GM06990 (cell line): ENCODE measurements at regions not wholly inside any gene's neighbourhood (a gene's known extent, or its start where the extent isn't known, plus 50 kb on each side); places are given as distances from the start of the nearest gene placed in this dataset.

ENCODE experiments used
- DNase-seq: peaks from one replicate; pipeline ENCODE4 v3.0.0-alpha.2; 2011; ENCODE audit not compliant: insufficient read length; ENCODE audit errors: extremely low read depth
- H3K27me3 ChIP-seq: replicated peaks from 2 replicates; pipeline ENCODE4 v1.6.0; 2011; ENCODE audit warnings: low read length; ENCODE audit not compliant: control insufficient read depth, insufficient read depth
- H3K36me3 ChIP-seq: 2 replicates; pipeline ENCODE4 v1.5.1; 2011; ENCODE audit warnings: low read length; ENCODE audit not compliant: control insufficient read depth, insufficient read depth
- H3K4me3 ChIP-seq: replicated peaks from 2 replicates; pipeline ENCODE4 v1.5.1; 2011; ENCODE audit warnings: low read depth, mild to moderate bottlenecking, control low read depth, low read length
- CTCF ChIP-seq: IDR thresholded peaks from 2 replicates; pipeline ENCODE4 v1.5.1; 2011; ENCODE audit warnings: low read length, control low read depth, mild to moderate bottlenecking, inconsistent platforms; ENCODE audit not compliant: insufficient read depth, poor library complexity, severe bottlenecking

DNA sequence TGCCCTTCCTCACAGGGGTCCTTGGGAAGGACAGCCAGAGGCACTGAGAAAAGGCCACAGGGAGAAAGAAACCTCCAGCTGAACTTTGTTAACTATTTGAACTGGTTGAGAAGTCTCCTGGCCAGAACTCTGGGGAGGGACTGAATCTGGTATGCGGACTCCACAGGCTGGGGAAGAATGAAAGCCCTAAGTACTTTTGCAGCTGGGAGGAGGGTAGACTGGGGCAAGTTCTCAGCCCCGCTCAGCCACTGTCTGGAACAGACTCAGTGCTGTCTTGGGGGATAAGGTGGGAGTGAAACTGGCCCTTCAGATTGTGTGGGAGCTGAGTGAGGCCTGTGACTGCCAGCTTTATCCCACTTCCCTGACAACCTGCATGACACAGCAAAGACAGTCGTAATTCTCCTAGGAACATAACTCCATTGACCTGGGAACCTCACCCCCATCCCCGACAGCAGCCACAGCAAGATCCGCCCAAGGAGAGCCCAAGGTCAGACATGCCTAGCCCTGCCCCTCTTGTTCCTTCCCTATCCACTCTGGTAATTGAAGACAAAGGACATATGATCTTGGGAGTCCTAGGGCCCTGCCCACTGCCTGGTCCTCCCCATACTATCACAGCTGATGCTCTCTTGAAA, 475.1 kb upstream of the CNTN5 start:
- no peaks in the 10 kb centered on the region for H3K27me3 ChIP-seq
- H3K4me3 ChIP-seq, result no peak overlapping the region
- H3K36me3 ChIP-seq, result no peaks in the 10 kb centered on the region
- no peak for TF ChIP-seq CTCF
- DNase-seq, result no peak

DNA sequence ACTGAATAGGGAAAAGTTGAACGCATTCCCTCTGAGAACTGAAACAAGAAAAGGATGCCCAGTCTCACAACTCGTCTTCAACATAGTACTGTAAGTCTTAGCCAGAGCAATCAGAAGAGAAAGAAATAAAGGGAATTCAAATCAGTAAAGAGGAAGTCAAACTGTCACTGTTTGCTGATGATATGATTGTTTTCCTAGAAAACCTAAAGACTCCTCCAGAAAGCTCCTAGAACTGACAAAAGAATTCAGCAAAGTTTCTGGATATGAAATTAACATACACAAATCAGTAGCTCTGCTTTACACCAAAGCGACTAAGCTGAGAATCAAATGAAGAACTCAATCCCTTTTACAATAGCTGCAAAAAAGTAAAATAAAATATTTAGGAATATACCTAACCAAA, 471.2 kb upstream of the CNTN5 start:
- no peak for TF ChIP-seq CTCF
- Histone ChIP-seq H3K4me3 (no peak overlapping the region), H3K27me3 (no peaks in the 10 kb centered on the region), H3K36me3 (no peaks in the 10 kb centered on the region)
- DNase-seq, result no peak

GRCh38 chr11:98559961-98560360, 460.8 kb upstream of the CNTN5 start:
- Histone ChIP-seq H3K4me3 (no peak overlapping the region), H3K36me3 (no peaks in the 10 kb centered on the region), H3K27me3 (no peaks in the 10 kb centered on the region)
- DNase-seq, result no peak
- no peak for TF ChIP-seq CTCF

- Histone ChIP-seq H3K4me3 (no peak overlapping the region), H3K36me3 (no peaks in the 10 kb centered on the region), H3K27me3 (no peaks in the 10 kb centered on the region)
- no peak for DNase-seq
- no peak for TF ChIP-seq CTCF
These were observed 459.5 kb upstream of the CNTN5 start for GRCh38 chr11:98561252-98561651.

GRCh38 chr11:98561877-98562395, 458.8 kb upstream of the CNTN5 start:
- TF ChIP-seq CTCF, result no peak
- H3K27me3 ChIP-seq, result no peaks in the 10 kb centered on the region; the same call in 1 of the 2 replicates
- no peaks in the 10 kb centered on the region for H3K36me3 ChIP-seq
- DNase-seq, result no peak
- H3K4me3 ChIP-seq, result no peak overlapping the region

DNA sequence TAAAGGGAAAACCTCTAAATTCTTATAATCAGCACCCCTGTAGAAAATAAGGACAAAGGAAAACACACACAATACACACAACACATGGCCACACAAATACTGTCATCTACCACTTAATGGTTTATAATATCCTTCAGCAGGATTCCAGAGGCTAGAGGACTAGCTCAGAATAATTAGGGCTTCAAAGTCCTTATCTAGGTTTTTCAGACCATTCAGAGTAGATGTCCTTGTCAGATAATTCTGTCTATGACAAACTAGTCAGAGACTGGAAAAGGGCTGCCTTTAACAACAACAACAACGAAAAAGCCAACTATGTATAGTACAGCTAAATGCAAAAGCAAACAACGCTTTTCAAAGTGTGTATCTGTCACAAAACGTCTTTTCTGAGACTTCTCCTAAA, 456.5 kb upstream of the CNTN5 start:
- no peak for DNase-seq

More for the DNA sequence above, 456.5 kb upstream of the CNTN5 start:
- H3K27me3 ChIP-seq, result no peaks in the 10 kb centered on the region; the same call in 1 of the 2 replicates
- no peaks in the 10 kb centered on the region for H3K36me3 ChIP-seq
- no peak overlapping the region for H3K4me3 ChIP-seq
- no peak for TF ChIP-seq CTCF
